ENCODE measurements at regions not wholly inside any gene's neighbourhood (a gene's known extent, or its start where the extent isn't known, plus 50 kb on each side); places are given as distances from the start of the nearest gene placed in this dataset.

DNA sequence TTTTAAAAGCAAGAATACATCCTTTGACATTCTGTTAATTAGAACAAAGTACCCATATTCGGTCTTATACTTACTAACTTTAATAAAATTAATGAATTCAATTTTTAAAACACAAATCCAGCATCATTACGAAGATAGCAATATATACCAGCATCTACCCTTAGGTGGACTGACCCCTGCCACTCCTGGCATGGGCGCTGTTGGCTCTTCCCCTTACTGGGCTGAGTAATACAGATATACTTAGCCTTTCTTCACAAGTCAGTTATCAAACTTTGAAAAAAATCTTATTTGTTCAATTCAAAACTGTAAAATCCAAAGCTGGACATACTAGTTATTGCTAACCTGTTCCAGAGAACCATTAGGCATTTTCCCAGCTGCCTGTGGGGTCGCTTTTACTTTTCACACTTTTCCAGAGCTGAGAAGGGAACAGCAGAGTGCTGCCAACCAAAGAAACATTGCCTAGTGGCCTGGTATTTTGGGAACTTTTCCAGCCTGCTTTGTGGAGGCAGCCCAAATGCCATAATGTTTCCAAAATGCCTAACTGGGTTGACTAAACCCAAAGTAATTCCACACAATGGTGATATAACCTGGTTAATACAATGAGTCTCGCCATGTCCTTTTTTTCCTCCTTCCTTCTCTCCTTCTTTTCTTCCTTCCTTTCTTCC lies 424.7 kb upstream of the ADGRL2 start:
- Histone ChIP-seq H3K9me3 (no peaks in the 10 kb centered on the region), H3K4me1 (peaks cover 0 to 11% (median 6%) of the 10 kb centered on the region in 4 donors), H3K27me3 (no peaks in the 10 kb centered on the region), H3K4me3 (no peak overlapping the region), H3K36me3 (no peaks in the 10 kb centered on the region), H3K27ac (no peak overlapping the region)
- TF ChIP-seq, protein P1, sequence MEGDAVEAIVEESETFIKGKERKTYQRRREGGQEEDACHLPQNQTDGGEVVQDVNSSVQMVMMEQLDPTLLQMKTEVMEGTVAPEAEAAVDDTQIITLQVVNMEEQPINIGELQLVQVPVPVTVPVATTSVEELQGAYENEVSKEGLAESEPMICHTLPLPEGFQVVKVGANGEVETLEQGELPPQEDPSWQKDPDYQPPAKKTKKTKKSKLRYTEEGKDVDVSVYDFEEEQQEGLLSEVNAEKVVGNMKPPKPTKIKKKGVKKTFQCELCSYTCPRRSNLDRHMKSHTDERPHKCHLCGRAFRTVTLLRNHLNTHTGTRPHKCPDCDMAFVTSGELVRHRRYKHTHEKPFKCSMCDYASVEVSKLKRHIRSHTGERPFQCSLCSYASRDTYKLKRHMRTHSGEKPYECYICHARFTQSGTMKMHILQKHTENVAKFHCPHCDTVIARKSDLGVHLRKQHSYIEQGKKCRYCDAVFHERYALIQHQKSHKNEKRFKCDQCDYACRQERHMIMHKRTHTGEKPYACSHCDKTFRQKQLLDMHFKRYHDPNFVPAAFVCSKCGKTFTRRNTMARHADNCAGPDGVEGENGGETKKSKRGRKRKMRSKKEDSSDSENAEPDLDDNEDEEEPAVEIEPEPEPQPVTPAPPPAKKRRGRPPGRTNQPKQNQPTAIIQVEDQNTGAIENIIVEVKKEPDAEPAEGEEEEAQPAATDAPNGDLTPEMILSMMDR (IDR thresholded peaks at IDR 0.05), result no peak
- DNase-seq, result no peak
- intact Hi-C loops (cut with DNase I; ENCODE audit: low total_unique reads), result no loop called here

DNA sequence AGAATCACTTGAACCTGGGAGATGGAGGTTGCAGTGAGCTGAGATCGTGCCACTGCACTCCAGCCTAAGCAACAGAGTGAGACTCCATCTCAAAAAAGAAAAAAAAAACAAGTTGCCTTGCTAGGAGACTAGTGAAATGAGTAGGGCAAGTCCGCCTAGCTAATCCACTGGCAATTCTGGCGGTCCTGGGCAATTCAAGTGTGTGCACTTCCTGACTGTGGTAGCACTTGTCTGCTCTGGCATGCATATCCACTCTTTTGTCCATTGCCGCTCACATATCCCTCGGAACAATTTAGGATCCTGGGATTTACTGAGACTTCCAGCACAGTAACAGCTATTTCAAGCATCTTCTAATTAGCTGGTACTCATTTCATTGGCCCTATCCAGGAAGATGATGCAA lies 426.3 kb upstream of the ADGRL2 start:
- no peak overlapping the region for H3K4me3 ChIP-seq
- intact Hi-C loops (cut with DNase I; ENCODE audit: low total_unique reads), result no loop called here
- H3K27me3 ChIP-seq, result no peaks in the 10 kb centered on the region
- peaks cover 0 to 11% (median 6%) of the 10 kb centered on the region in 4 donors for H3K4me1 ChIP-seq
- no peak overlapping the region for H3K27ac ChIP-seq
- DNase-seq, result no peak
- H3K36me3 ChIP-seq, result no peaks in the 10 kb centered on the region
- TF ChIP-seq, protein P1 (IDR thresholded peaks at IDR 0.05), result no peak
- H3K9me3 ChIP-seq, result no peaks in the 10 kb centered on the region

DNA sequence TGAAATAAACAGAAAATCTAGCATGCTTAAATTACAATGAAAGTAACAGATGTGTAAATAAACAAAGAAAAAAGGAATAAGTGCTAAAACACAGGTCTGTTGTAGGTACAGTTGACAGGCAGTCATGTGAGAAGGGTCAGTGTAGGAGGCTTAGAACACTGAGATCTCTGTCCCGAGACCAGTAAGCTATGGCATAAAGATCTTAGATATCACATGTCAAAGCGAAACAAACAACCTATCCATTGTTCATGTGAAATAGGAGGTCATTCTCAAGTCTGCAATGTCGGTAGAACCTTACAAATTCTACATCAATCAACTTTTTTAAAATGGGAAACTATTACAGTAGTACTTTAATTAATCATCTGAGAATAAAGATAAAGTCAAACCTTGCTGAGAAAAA lies 428.9 kb upstream of the ADGRL2 start:
- Histone ChIP-seq H3K27me3 (no peaks in the 10 kb centered on the region), H3K27ac (no peak overlapping the region), H3K4me1 (peaks cover 0 to 11% (median 6%) of the 10 kb centered on the region in 4 donors), H3K4me3 (no peak overlapping the region), H3K9me3 (no peaks in the 10 kb centered on the region), H3K36me3 (no peaks in the 10 kb centered on the region)
- TF ChIP-seq, protein P1 (IDR thresholded peaks at IDR 0.05), result no peak
- intact Hi-C loops (cut with DNase I; ENCODE audit: low total_unique reads), result no loop called here
- no peak for DNase-seq

DNA sequence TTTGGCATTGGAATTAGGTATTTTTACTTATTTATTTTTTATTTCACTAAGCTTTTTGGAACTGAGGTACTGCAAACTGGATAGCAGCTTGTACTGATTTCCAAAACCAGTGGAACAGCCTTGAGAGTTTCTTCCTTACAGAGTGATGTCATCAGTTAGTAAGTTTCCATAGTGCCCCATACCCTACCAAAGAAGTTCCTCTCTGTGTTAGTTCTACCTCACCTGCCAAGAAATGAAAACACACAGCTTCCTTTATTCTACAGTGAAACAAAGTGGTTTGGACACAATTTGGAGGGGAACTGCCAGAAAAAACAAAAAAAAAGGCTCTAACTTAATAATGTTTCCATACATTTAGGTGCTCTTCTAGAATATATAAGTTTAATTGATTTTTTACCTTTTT lies 430.9 kb upstream of the ADGRL2 start:
- no peak for DNase-seq
- H3K4me1 ChIP-seq, result peaks cover 0 to 10% (median 0%) of the 10 kb centered on the region in 4 donors
- no peak overlapping the region for H3K27ac ChIP-seq
- H3K36me3 ChIP-seq, result no peaks in the 10 kb centered on the region
- H3K27me3 ChIP-seq, result no peaks in the 10 kb centered on the region
- intact Hi-C loops (cut with DNase I; ENCODE audit: low total_unique reads), result no loop called here
- H3K4me3 ChIP-seq, result no peak overlapping the region
- TF ChIP-seq, protein P1 (IDR thresholded peaks at IDR 0.05), result no peak
- H3K9me3 ChIP-seq, result no peaks in the 10 kb centered on the region

DNA sequence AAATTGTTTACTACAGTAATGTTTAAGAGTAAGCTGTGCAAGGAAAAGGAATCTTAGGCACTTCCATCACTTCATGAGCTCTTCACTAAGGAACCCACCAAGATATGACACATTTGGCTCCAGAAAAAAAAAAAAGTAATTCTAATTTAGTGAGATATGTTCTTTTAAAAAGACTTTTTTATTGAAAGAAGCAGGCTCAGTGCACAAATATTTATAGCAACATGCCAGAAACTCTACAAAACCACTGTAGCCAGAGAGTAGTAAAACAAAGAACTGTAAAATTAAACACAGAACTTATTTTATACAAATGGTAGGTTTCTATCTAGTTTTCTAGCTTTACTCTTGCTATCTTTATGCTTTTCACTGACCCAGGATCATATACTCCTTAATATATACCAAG lies 434.6 kb upstream of the ADGRL2 start:
- TF ChIP-seq, protein P1 (IDR thresholded peaks at IDR 0.05), result no peak
- no peak for DNase-seq
- no peaks in the 10 kb centered on the region for H3K9me3 ChIP-seq
- intact Hi-C loops (cut with DNase I; ENCODE audit: low total_unique reads), result no loop called here
- no peak overlapping the region for H3K27ac ChIP-seq
- no peak overlapping the region for H3K4me3 ChIP-seq
- H3K4me1 ChIP-seq, result peaks cover 0 to 10% (median 0%) of the 10 kb centered on the region in 4 donors
- no peaks in the 10 kb centered on the region for H3K27me3 ChIP-seq
- H3K36me3 ChIP-seq, result no peaks in the 10 kb centered on the region

Measured in tibial artery (tissue), 4 donors.